Activated effector memory CD4-positive, alpha-beta T cell treated with anti-CD3 and anti-CD28 coated beads, Interleukin-2, amount 50 U/mL, for 16 hours (primary cell): ENCODE measurements at regions not wholly inside any gene's neighbourhood (a gene's known extent, or its start where the extent isn't known, plus 50 kb on each side); places are given as distances from the start of the nearest gene placed in this dataset.
"Not testable (repeated sequence)": the region's sequence is repeated elsewhere in the genome, so short reads cannot be mapped to it uniquely, and the experiment has no call there.

ENCODE experiments used
- DNase-seq: peaks from one replicate; pipeline ENCODE4 v3.0.0-alpha.2; 2020

DNA sequence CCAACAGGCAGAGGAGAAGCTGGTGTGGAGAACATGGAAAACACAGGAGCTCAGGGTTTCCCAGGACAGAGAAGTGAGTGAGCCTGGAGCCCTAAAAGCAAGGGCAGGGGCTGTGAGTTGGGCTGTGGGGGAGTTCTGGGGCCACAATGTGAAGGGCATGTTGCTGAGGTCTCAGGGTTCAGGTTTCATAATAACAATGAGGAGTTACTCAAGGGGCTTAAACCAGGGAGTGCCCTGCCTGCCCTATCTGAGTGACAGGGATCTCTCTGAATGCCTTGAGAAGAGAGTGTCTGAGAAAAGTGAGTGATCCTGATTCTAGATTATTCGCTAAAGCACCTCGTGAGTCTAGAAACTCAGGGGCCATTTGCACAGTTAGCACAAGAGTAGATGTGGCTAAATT, 129.6 kb downstream of the VPREB1 start:
- DNase-seq = no peak

DNA sequence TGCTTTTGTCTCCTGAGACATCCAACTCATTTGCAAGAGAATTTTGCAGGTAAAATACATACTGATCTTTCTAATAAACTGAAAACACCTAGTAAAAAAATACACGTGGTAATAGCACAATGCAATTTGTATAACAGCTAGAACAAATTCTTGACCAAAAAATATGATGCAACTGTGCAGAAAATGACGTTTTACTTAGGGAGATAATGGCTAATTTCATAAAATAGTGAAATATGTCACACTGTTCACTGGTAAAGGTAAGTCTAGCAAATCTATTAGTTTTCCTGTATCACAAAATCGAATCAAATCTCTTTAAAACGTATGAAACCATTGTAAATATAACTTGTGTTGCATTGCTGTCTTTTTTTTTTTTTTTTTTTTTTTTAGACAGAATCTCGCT, 130.0 kb downstream of the VPREB1 start:
- DNase-seq = no peak

DNA sequence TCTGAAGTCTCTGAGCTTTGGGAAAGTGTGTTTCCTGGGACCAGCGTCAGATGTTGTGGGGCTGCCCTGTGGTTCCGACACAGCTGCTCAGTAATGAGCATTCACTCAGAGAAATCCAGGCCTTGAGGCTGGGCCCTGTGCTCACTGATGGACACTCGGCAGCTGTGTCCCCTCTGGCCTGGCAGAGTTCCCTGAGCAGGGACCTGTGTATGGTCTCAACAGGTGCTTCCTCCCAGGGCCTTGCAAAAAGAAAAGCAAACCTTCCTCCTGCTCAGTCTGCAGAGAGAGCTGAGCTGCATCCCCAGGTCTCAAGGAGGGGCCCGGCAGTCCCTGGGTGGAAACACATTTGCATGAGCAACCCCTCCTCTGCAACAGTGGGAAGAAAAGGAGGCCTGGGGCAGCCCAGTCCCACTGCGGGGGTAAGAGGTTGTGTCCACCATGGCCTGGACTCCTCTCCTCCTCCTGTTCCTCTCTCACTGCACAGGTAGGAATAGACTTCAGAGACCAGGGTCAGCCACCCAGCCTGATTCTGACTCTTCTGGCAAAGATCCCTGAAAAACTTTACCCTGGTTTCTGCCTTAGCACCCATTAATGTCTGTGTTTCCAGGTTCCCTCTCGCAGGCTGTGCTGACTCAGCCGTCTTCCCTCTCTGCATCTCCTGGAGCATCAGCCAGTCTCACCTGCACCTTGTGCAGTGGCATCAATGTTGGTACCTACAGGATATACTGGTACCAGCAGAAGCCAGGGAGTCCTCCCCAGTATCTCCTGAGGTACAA, 131.2 kb downstream of the VPREB1 start:
- no peak for DNase-seq

DNA sequence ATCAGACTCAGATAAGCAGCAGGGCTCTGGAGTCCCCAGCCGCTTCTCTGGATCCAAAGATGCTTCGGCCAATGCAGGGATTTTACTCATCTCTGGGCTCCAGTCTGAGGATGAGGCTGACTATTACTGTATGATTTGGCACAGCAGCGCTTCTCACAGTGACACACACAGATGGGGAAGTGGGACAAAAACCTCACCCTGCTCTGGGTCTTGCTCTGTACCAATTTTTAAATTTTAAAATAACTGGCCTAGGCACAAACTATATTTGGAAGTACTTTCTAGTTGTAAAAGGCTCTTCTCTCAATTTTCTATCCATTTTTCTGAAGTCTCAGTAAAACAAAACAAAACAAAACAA, 131.7 kb downstream of the VPREB1 start:
- DNase-seq = no peak

DNA sequence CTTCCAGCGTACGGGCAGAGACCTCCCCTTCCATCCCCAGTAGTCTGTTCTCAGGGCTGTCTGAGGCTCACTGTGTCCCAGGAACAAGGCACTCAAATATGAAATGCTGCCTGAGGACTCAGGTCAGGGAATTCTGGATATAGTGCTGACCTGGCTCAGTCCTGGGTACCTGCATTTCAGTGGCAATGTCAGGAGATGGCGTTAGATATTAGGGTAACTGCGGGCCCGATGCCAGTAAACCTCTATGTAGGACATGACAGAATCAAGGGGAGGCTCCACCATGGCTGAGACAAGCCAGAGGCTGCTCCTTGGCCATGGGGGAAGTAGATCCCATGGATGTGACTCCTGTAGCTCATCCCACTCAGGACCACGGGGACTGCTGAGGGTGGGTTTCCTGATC, 131.7 kb downstream of the ZNF280B start:
- DNase-seq = not testable (repeated sequence)

DNA sequence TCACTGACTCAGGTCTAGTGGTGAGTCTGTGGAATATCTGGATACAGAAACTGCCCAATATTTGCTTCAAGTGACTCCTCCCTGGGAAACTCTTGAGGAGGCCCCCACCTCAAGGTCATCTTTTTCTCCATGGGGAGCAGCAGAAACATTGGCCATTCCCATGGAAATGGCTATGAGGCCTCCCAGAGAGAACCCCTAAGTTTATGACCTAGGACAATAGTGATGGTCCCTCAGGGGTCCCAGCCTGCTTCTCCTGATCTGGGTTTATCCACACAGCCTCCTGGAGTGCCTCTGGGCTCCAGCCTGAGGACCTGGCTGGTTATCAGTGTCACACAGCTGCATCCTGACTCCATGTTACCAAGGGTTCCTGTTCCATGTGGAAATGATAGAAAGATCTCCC, 131.2 kb downstream of the ZNF280B start:
- DNase-seq = no peak

DNA sequence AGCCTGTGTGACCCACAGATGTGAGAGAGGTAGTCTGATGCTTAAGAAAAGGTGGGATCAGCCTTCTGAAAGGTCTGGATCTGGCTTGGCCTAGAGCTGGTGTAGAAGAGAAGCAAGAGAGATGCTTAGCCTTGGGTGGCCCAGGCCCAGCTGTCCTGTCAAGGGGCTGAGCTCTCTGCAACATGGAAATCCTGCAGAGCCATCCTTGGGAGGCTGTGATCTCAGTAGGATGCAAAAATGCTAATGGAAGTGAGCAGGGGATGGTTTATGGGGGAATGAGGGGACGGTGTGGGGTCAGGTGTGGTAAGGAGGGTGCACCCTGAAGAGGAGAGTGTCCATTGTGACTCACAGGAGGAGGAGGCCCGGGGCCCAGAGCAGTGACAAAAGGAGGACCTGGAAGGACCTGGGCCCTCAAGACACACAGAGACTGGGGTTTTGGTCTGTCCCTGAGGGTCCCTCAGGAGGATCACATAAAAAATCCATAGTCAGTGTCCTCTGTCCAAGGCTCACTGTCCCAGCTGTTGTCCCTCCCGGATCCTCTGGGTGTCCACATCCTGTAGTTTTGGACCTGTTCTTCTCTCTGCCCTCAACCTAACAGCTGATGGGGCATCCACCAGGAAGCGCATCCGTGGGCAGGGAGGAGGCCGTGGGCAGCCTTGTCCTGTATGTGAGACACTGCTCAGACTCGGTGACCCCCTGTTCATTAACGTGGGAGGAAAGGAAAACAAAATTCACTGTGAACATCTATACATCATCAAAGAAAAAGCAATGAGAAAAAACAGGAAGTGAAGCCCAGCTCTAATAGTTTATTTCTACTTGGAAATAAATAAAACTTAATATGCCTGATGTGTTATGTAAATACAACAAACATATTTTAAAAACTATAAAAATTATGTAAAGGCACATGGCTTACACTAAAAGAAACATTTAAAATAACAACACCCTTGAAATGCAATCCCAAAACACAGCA, 129.8 kb downstream of the ZNF280B start:
- DNase-seq = no peak

DNA sequence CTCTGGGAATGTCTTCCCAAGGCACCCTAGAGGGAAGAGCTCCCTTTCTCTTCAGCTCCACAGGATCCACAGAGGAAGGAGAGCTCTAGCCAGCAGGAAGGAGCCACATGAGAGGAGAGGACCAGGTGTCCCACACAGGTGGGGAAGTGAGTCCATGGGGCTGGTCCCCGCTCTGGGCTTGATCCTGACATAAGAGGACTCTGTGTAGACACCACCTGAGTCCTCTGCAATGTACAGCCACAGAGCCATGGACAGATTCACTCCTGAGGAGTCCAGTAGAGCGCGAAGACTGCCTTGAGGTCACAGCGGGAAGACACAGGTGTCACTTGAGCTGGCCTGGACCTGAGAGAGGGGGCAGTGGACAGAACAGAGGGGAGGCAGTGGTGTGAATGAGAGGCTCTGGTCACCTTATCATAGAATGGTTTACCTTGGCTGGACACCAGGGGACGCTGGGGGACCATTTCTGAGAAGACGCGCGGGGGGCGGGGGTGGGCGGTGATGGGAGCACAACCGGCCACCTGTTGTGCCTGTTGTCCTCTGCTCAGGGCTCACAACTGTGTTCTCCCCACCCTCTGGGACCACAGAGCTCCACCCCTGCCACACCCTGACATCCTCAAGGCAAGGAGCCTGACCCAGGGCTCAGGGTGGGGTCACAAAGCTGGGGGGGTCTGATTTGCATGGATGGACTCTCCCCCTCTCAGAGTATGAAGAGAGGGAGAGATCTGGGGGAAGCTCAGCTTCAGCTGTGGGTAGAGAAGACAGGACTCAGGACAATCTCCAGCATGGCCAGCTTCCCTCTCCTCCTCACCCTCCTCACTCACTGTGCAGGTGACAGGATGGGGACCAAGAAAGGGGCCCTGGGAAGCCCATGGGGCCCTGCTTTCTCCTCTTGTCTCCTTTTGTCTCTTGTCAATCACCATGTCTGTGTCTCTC, 128.2 kb downstream of the ZNF280B start:
- no peak for DNase-seq

DNA sequence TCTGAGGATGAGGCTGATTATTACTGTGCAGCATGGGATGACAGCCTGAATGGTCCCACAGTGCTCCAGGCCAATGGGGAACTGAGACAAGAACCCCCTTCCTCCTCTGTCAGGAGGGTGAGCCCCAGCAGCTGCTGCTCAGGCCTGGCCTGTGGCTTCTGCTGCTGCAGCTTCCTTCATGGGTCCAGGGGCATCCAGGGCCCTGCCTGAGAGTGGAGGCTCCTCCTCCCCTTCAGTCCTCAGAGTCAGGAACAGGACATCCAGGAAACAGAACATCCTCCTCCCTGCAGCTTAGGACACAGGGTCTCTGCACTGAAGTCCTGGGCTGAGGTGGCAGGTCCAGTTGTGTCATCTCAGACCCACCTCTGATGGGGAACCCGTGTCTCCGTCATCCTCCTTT, 127.2 kb downstream of the ZNF280B start:
- DNase-seq = not testable (repeated sequence)

DNA sequence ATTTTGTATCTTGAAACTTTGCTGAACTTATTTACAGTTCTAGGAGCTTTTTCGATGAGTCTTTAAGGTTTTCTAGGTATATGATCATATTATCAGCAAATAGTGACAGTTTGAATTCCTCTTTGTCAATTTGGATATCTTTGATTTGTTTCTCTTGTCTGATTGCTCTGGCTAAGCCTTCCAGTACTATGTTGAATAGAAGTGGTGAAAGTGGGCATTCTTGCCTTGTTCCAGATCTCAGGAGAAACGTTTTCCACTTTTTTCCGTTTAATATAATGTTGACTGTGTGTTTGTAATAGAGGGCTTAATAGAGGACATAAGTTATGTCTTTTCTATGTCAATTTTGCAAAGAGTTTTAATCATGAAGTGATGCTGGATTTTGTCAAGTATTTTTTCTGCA, 124.3 kb downstream of the ZNF280B start:
- no peak for DNase-seq

DNA sequence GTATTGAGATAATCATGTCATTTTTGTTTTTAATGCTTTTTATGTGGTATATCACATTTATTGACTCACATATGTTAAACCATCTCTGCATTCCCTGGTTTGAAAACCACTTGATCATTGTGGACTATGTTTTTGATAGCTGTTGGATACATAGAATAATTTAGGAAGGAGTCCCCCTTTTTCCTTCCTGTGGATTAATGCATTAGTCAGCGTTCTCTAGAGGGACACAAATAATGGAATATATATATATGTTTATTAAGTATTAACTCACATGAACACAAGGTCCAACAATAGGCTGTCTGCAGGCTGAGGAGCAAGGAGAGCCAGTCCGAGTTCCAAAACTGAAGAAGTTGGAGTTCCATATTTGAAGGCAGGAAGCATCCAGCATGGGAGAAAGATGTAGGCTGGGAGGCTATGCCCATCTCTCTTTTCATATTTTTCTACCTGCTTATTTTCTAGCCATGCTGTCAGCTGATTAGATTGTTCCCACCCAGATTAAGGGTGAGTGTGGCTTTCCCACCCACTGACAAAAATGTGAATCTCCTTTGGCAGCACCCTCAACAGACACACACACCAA, 123.8 kb downstream of the ZNF280B start:
- DNase-seq = no peak

DNA sequence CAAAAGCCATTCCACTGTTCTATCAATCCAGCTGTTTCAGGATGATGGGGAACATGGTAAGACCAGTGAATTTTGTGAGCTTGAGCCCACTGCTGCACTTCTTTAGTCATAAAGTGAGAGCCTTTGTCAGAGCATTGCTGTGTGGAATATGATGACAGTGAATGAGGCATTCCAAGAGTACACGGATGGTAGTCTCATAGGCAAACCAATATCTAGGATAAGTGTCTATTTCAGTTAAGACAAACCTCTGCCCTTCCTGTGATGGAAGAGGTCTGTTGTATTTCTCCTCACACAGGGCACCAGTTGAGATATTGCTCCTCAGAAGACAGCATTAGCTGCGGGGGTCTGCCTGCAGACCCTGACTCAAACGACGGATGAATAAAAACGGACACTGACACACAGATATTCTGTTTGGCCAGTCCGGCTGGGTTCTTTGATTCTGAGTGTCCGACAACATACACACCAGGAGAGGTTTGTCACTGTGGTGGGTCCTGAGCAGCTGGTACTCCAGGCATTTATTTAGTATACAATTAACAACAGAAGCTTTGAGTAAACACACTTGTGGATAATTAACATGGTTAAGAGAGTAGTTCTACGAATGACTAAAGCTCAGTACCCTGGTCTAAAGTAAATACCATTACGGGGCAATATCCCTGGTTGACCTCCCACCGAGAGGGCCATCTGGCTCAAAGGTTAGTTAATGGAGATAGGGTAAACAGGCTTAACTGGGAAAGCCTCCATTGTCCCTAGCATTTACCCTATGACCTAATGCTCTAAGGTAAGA, 121.7 kb downstream of the ZNF280B start:
- no peak for DNase-seq

DNA sequence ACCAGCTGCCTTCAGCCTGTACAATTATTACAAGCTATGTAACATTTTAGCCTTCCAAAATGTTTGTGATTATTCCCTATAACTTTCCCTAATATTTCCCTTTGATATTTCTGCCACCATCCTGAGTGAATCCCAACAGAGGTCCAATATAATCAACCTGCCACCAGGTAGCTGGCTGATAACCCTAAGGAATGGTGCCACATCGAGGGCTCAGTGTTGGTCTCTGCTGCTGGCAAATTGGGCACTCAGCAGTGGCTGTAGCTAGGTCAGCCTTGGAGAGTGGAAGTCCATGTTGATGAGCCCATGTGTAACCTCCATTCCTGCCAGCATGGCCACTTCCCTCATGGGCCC, 121.2 kb downstream of the ZNF280B start:
- DNase-seq = no peak

DNA sequence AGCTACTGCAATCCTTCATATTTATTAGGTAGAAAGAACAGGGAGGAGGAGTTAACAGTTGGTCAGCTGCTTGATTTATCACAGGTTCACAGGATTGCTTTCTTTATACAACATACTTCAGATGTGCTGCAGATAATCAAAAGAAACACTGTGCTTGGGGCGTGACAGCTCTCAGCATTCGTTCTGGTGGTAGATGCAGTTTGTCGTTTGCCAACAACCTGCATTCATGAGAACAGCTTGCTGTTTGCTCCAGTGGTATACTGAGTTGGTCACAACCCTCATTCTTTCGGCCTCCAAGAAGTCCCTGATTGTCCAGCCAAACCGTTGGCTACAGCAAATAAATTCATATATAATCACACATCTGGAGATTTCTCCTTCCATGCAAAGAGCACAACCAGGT, 120.5 kb downstream of the ZNF280B start:
- no peak for DNase-seq

DNA sequence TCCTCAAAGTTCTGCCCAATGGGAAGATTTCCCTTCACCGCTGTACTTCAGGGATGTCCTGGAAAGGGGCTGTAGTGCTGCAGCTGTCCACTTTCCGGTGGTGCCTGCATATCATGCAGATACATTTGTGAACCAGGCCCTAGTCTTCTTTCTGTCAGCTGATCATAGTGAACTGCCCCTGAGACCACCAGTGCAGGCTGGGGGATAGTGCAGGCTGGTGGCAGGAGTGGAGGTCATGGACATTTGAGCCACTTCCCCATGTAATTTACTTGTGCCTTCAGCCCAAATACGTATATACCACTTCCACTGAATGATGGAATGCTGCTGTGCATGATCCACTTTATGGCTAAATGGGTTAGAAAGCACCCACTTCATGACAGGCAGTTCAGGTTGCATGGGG, 120.0 kb downstream of the ZNF280B start:
- DNase-seq = no peak

DNA sequence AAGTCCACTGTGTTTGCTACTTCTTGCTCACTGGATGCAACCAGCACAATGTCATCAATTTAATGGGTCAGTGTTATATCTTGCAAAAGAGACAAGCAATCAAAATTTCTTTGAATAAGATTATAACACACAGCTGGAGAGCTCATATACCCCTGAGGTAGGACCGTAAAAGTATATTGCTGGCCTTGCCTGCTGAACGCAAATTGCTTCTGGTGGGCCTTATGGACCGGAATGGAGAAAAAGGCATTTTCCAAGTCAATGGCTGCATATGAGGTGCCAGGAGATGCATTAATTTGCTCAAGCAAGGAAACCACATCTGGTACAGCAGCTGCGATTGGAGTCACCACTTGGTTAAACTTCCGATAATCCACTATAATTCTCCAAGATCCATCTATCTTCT, 119.1 kb downstream of the ZNF280B start:
- DNase-seq = no peak

DNA sequence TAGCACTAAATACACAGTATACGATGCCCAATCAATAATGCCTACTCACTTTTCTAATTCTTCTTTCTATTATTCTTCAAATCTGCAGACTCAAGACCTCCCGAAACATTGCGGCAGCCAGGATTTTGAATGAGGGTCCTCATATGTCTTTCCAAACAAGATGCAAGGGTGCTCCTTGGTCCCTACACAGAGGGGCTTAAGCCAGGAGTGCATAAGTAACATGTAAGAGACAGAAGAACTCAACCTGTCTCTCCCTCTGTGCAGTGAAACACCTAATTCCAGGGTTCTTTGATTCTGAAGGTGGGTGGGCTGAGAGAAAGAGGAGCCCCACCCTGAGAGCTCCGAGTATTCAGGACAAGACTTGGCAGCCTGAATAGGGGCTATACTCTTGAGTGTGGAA, 117.6 kb downstream of the ZNF280B start:
- no peak for DNase-seq

DNA sequence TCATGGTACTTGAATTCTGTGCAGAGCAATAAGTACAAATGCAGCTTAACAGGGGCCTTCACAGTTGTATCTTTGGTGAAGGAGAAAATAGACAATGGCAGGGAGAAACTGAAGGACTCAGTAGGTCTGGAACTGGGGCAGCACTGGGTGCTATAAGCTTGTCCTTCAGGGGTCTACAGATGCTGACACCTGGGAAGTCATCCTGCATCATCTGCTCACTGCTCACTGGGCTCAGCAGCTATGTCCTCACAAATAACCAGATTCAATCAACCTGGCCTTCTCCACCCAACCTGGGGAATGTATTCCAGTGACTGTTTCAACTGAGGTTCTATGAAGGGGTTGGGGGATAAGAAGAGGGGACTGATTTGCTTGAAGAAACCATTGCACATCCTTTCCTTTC, 117.0 kb downstream of the ZNF280B start:
- no peak for DNase-seq

DNA sequence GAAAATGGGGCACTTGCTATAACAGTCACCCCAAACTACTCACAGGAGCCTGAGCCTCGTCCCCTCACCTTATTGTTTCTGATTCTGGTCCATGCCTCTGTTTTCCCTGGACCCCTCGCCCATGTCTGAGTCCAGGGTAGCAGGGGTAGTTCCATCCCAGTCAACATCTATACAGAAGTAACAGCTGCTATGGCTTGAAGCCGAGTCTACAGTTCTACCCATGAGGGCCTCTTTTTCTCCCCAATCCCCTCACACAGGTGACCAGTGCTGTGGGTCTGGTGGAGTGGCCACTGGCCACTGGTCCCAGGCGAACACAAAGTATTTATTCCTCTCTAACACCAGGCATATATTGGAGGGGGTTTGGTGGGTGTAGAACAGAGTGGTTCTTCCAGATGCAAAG, 116.4 kb downstream of the ZNF280B start:
- DNase-seq = no peak

DNA sequence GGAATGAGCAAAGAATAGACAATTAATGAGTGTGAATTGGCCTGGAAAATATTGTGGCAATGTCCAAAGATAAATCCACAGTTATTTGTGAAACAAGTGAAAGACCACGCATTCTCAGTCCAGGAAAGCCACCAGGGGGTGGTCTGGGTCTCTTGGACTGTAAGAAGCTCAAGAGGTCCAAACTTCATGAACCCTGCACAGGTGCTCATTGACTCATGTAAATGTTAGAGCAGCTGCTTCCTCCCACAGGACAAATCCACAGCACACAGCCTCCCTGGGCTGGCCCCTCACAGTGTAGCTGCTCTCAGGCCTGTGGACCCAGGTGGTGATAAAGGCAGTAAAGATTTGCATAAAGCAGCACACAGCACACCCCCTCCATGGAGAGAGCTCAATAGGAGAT, 114.0 kb downstream of the ZNF280B start:
- DNase-seq = no peak

DNA sequence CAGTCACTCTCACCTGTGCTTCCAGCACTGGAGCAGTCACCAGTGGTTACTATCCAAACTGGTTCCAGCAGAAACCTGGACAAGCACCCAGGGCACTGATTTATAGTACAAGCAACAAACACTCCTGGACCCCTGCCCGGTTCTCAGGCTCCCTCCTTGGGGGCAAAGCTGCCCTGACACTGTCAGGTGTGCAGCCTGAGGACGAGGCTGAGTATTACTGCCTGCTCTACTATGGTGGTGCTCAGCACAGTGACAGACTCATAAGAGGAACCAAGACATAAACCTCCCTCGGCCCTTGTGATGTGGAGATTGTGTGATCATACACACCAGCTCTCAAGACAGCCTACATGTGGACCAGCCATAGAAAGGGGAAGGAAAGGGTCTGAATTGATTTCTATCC, 113.3 kb downstream of the ZNF280B start:
- no peak for DNase-seq

DNA sequence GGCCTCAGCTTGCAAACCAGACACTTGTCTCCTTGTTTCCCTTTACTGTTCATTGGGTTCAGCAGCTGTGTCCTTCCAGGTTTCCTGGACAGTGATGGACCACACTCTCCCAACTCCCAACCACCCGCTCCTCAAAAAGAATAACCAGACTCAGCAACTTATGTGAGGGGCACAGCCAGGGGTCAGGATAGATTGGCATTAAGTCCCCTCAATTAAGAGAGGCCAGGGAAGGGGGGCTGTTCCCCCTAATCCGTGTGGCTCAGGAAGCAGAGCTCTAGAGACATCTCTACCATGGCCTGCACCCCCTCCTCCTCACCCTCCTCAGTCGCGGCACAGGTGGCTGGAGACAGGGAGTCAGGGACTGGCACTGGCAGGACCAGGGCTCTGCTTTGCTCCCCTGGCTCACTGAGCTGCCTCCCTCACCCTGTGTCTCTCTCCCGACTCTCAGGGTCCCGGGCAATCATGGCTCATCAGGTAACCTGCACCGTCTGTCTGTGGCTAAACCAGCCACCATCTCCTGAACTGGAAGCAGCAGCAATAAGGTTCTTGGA, 111.7 kb downstream of the ZNF280B start:
- no peak for DNase-seq
